HEK293 (cell line): ENCODE measurements at regions not wholly inside any gene's neighbourhood (a gene's known extent, or its start where the extent isn't known, plus 50 kb on each side); places are given as distances from the start of the nearest gene placed in this dataset.

Experiments
- CTCF ChIP-seq: fragments of 450-650 bp; formaldehyde crosslinking; IDR thresholded peaks from 2 replicates; pipeline ENCODE4 v1.5.1; 2016; ENCODE audit warnings: missing biosample characterization, missing genetic modification characterization
- YY1 ChIP-seq: fragments of 450-650 bp; formaldehyde crosslinking; IDR thresholded peaks from 2 replicates; pipeline ENCODE4 v1.5.1; 2018; ENCODE audit warnings: missing biosample characterization, missing genetic modification characterization
- ZBTB49 ChIP-seq: fragments of 450-650 bp; formaldehyde crosslinking; IDR thresholded peaks from 2 replicates; pipeline ENCODE4 v1.5.1; 2016; ENCODE audit warnings: missing biosample characterization, missing genetic modification characterization, low read depth
- ZFHX2 ChIP-seq: fragments of 450-650 bp; formaldehyde crosslinking; conservative IDR thresholded peaks from 2 replicates; pipeline ENCODE4 v1.5.1; 2016; ENCODE audit warnings: missing biosample characterization, missing genetic modification characterization
- ZFP37 ChIP-seq: fragments of 450-650 bp; formaldehyde crosslinking; IDR thresholded peaks from 2 replicates; pipeline ENCODE4 v1.5.1; 2016; ENCODE audit warnings: missing biosample characterization, missing genetic modification characterization
- ZFP69B ChIP-seq: fragments of 450-650 bp; formaldehyde crosslinking; IDR thresholded peaks from 2 replicates; pipeline ENCODE4 v1.5.1; 2016; ENCODE audit warnings: missing biosample characterization, missing genetic modification characterization
- ZNF2 ChIP-seq: fragments of 450-650 bp; formaldehyde crosslinking; IDR thresholded peaks from 2 replicates; pipeline ENCODE4 v1.5.1; 2016; ENCODE audit warnings: missing biosample characterization, missing genetic modification characterization
- ZNF221 ChIP-seq: fragments of 450-650 bp; formaldehyde crosslinking; IDR thresholded peaks from 2 replicates; pipeline ENCODE4 v1.5.1; 2017; ENCODE audit warnings: missing biosample characterization, missing genetic modification characterization, borderline replicate concordance
- ZNF37A ChIP-seq: fragments of 450-650 bp; IDR thresholded peaks from 2 replicates; pipeline ENCODE4 v1.5.1; 2018; ENCODE audit warnings: missing biosample characterization, missing genetic modification characterization
- ZNF391 ChIP-seq: fragments of 450-650 bp; formaldehyde crosslinking; IDR thresholded peaks from 2 replicates; pipeline ENCODE4 v1.5.1; 2016; ENCODE audit warnings: low read depth, missing biosample characterization, missing genetic modification characterization, borderline replicate concordance
- ZNF629 ChIP-seq: fragments of 450-650 bp; formaldehyde crosslinking; IDR thresholded peaks from 2 replicates; pipeline ENCODE4 v1.5.1; 2017; ENCODE audit warnings: missing biosample characterization, missing genetic modification characterization

GRCh38 chr4:123617791-123618190 lies 221.2 kb downstream of the SPRY1 start:
- TF ChIP-seq ZNF2 (tag by site-specific recombination) = no peak
- no peak for TF ChIP-seq CTCF (tag by site-specific recombination)
- TF ChIP-seq YY1 (tag by site-specific recombination) = no peak
- no peak for TF ChIP-seq ZFHX2
- no peak for TF ChIP-seq ZNF629 (tag by site-specific recombination)
- no peak for TF ChIP-seq ZNF391
- TF ChIP-seq ZNF37A = no peak
- TF ChIP-seq ZNF221 = no peak
- TF ChIP-seq ZBTB49 (tag by site-specific recombination) = no peak
- no peak for TF ChIP-seq ZFP37 (tag by site-specific recombination)
- TF ChIP-seq ZFP69B (tag by site-specific recombination) = no peak
